A549 (cell line): ENCODE measurements at regions not wholly inside any gene's neighbourhood (a gene's known extent, or its start where the extent isn't known, plus 50 kb on each side); places are given as distances from the start of the nearest gene placed in this dataset.

Experiments
- ATAC-seq, 2 experiments: fragments of 200-7000 bp in 1 of 2; fragments of >200 bp in 1 of 2; cut with Nextera tagmentation in 1 of 2; cut with Tn5 transposase in 1 of 2; 3 replicates each; pipeline versions ENCODE4 v1.8.0 to v1.9.1; 2018 to 2020; ENCODE audit warnings: mild to moderate bottlenecking in 1 of 2, moderate library complexity in 1 of 2
- CTCF ChIA-PET: fragments of 300-600 bp; sonication (Branson Sonifier 250); formaldehyde crosslinking; extraction: SDS; loops from one replicate; lab custom pipeline; 2021; ENCODE audit warnings: antibody characterized with exemption, inconsistent platforms; lab: Yijun Ruan, JAX
- POLR2A ChIA-PET: fragments of 350-600 bp; formaldehyde crosslinking; extraction: SDS; loops from one replicate; lab custom pipeline; 2021; ENCODE audit warnings: antibody characterized with exemption, inconsistent platforms; lab: Yijun Ruan, JAX
- DNase-seq, 2 experiments: peaks; one replicate each; pipeline versions ENCODE4 v3.0.0 to v3.0.0-alpha.2; 2011 to 2016; ENCODE audit warnings: low read depth in 1 of 2, low spot score in 1 of 2
- FAIRE-seq: peaks from 2 replicates; lab custom pipeline; 2011; peaks lifted over from hg19 to GRCh38; lab: Jason Lieb, UNC
- H3K27ac ChIP-seq, 2 experiments: fragments of >200 bp; sonication (Bioruptor Twin); formaldehyde crosslinking; 3 replicates each; pipeline ENCODE4 v1.5.1; 2016 to 2017
- H3K4me1 ChIP-seq: fragments of >200 bp; sonication (Bioruptor Twin); formaldehyde crosslinking; 3 replicates; pipeline ENCODE4 v1.6.1; 2016
- H3K4me2 ChIP-seq: fragments of >200 bp; sonication (Bioruptor Twin); formaldehyde crosslinking; 3 replicates; pipeline ENCODE4 v1.6.1; 2016
- H3K4me3 ChIP-seq: fragments of >200 bp; sonication (Bioruptor Twin); formaldehyde crosslinking; 3 replicates; pipeline ENCODE4 v1.5.1; 2016
- H3K9me3 ChIP-seq: fragments of >200 bp; sonication (Bioruptor Twin); formaldehyde crosslinking; 3 replicates; pipeline ENCODE4 v1.6.1; 2016
- BHLHE40 ChIP-seq: IDR thresholded peaks from 2 replicates; pipeline ENCODE4 v1.6.1; 2012; ENCODE audit warnings: low read depth, low read length, inconsistent platforms
- CEBPB ChIP-seq, 2 experiments: fragments of >200 bp in 1 of 2; sonication (Bioruptor Twin) in 1 of 2; formaldehyde crosslinking in 1 of 2; IDR thresholded peaks; 2 replicates each; pipeline ENCODE4 v1.6.1; 2012 to 2016
- CTCF ChIP-seq: fragments of >200 bp; sonication (Bioruptor Twin); formaldehyde crosslinking; IDR thresholded peaks from 3 replicates; pipeline ENCODE4 v1.5.1; 2016
- FOSB ChIP-seq: fragments of 250-450 bp; sonication (Bioruptor Pico); IDR thresholded peaks from 2 replicates; pipeline ENCODE4 v1.5.0; 2020; ENCODE audit warnings: mild to moderate bottlenecking, moderate library complexity
- GATA3 ChIP-seq: IDR thresholded peaks from 2 replicates; pipeline ENCODE4 v1.6.1; 2012; ENCODE audit warnings: borderline replicate concordance
- HEYL ChIP-seq: fragments of 250-450 bp; sonication (Bioruptor Pico); IDR thresholded peaks from 2 replicates; pipeline ENCODE4 v1.8.0; 2021; ENCODE audit warnings: mild to moderate bottlenecking, moderate library complexity
- HOXA7 ChIP-seq: fragments of 250-450 bp; sonication (Bioruptor Pico); IDR thresholded peaks from 2 replicates; pipeline ENCODE4 v1.5.0; 2020; ENCODE audit warnings: mild to moderate bottlenecking, moderate library complexity
- HOXB13 ChIP-seq: fragments of 250-450 bp; sonication (Bioruptor Pico); IDR thresholded peaks from 2 replicates; pipeline ENCODE4 v1.5.0; 2020; ENCODE audit warnings: low read depth, mild to moderate bottlenecking, moderate library complexity
- HOXB5 ChIP-seq: fragments of 250-450 bp; sonication (Bioruptor Pico); IDR thresholded peaks from 2 replicates; pipeline ENCODE4 v1.5.0; 2020; ENCODE audit warnings: mild to moderate bottlenecking, moderate library complexity
- JUN ChIP-seq, 2 experiments: fragments of >200 bp; sonication (Bioruptor Twin); formaldehyde crosslinking; IDR thresholded peaks; 2 replicates in 1 of 2; 3 replicates in 1 of 2; pipeline ENCODE4 v1.6.1; 2016 to 2017
- MAFK ChIP-seq: fragments of 450-650 bp; IDR thresholded peaks from 2 replicates; pipeline ENCODE4 v1.6.1; 2014; ENCODE audit not compliant: partially characterized antibody
- MAZ ChIP-seq: fragments of 150-350 bp; IDR thresholded peaks from 2 replicates; pipeline ENCODE4 v1.6.1; 2014; ENCODE audit warnings: antibody characterized with exemption, low read depth, low read length, borderline replicate concordance
- NFE2L2 ChIP-seq: fragments of 150-350 bp; conservative IDR thresholded peaks from 2 replicates; pipeline ENCODE4 v1.6.1; 2014; ENCODE audit warnings: low read length
- NPAS2 ChIP-seq: fragments of 250-450 bp; sonication (Bioruptor Pico); IDR thresholded peaks from 2 replicates; pipeline ENCODE4 v1.8.0; 2022; ENCODE audit warnings: mild to moderate bottlenecking, moderate library complexity, borderline replicate concordance
- NR3C1 ChIP-seq: fragments of >200 bp; sonication (Bioruptor Twin); formaldehyde crosslinking; IDR thresholded peaks from 3 replicates; pipeline ENCODE4 v1.6.1; 2017
- PHF8 ChIP-seq: fragments of 200-600 bp; sonication (generic); IDR thresholded peaks from 2 replicates; pipeline ENCODE4 v1.6.1; 2016; ENCODE audit warnings: low read depth, mild to moderate bottlenecking, antibody characterized with exemption, moderate library complexity, borderline replicate concordance
- POLR2A ChIP-seq: IDR thresholded peaks from 2 replicates; pipeline ENCODE4 v1.6.1; 2012; ENCODE audit warnings: mild to moderate bottlenecking, low read length
- RARB ChIP-seq: fragments of 250-450 bp; sonication (Bioruptor Pico); IDR thresholded peaks from 2 replicates; pipeline ENCODE4 v1.8.0; 2021; ENCODE audit warnings: mild to moderate bottlenecking, moderate library complexity
- RCOR1 ChIP-seq: fragments of 150-350 bp; IDR thresholded peaks from 2 replicates; pipeline ENCODE4 v1.6.1; 2014; ENCODE audit warnings: antibody characterized with exemption, low read length, low read depth
- REST ChIP-seq: fragments of 200-600 bp; sonication (generic); IDR thresholded peaks from 2 replicates; pipeline ENCODE4 v1.6.1; 2016; ENCODE audit warnings: antibody characterized with exemption, mild to moderate bottlenecking, moderate library complexity
- RNF2 ChIP-seq: fragments of 200-600 bp; sonication (generic); IDR thresholded peaks from 2 replicates; pipeline ENCODE4 v1.6.1; 2016; ENCODE audit warnings: low read depth, mild to moderate bottlenecking, antibody characterized with exemption, moderate library complexity, borderline replicate concordance
- SREBF2 ChIP-seq: fragments of 450-650 bp; IDR thresholded peaks from 2 replicates; pipeline ENCODE4 v1.6.1; 2014; ENCODE audit warnings: mild to moderate bottlenecking, moderate library complexity
- TFCP2L1 ChIP-seq: fragments of 250-450 bp; sonication (Bioruptor Pico); IDR thresholded peaks from 2 replicates; pipeline ENCODE4 v1.5.0; 2021; ENCODE audit warnings: mild to moderate bottlenecking
- TP53 ChIP-seq: fragments of 250-450 bp; sonication (Bioruptor Pico); IDR thresholded peaks from 2 replicates; pipeline ENCODE4 v1.5.0; 2021; ENCODE audit warnings: mild to moderate bottlenecking, moderate library complexity
- USF2 ChIP-seq: fragments of 450-650 bp; IDR thresholded peaks from 2 replicates; pipeline ENCODE4 v1.6.1; 2014; ENCODE audit warnings: antibody characterized with exemption
- ZC3H11A ChIP-seq: fragments of 450-650 bp; IDR thresholded peaks from 2 replicates; pipeline ENCODE4 v1.6.1; 2014; ENCODE audit warnings: antibody characterized with exemption, mild to moderate bottlenecking
- ZNF302 ChIP-seq: fragments of 250-450 bp; sonication (Bioruptor Pico); IDR thresholded peaks from 2 replicates; pipeline ENCODE4 v1.9.0; 2021; ENCODE audit warnings: inconsistent platforms, mild to moderate bottlenecking, moderate library complexity
- WGBS: methylation state at CpG from one replicate; pipeline ENCODE4 v1.1.6; 2017; ENCODE audit errors: missing lambda C conversion rate; 5-methylcytosine and 5-hydroxymethylcytosine counted together
- TF ChIP-seq, protein P1 (sequence below): fragments of >200 bp; sonication (Bioruptor Twin); formaldehyde crosslinking; IDR thresholded peaks from 2 replicates; pipeline ENCODE4 v1.6.1; 2016
- TF ChIP-seq, protein P2 (sequence below): fragments of >200 bp; sonication (Bioruptor Twin); formaldehyde crosslinking; IDR thresholded peaks from 3 replicates; pipeline ENCODE4 v1.6.1; 2016
- TF ChIP-seq, protein P3 (sequence below): IDR thresholded peaks from 2 replicates; pipeline ENCODE4 v1.6.1; 2012

GRCh38 chr1:5464366-5464765, 527.9 kb downstream of the NPHP4 start:
- Histone ChIP-seq H3K4me1 (no peaks in the 10 kb centered on the region), H3K4me2 (no peak overlapping the region), H3K27ac (no peak overlapping the region), H3K9me3 (no peaks in the 10 kb centered on the region), H3K4me3 (no peak overlapping the region)
- POLR2A ChIA-PET: no interaction called here
- CTCF ChIA-PET: no interaction called here
- no peak for ATAC-seq
- TF ChIP-seq RCOR1: no peak
- no peak for FAIRE-seq
- no peak for DNase-seq
- 40% methylated on average over 10 of the region's 11 CpGs for WGBS

DNA sequence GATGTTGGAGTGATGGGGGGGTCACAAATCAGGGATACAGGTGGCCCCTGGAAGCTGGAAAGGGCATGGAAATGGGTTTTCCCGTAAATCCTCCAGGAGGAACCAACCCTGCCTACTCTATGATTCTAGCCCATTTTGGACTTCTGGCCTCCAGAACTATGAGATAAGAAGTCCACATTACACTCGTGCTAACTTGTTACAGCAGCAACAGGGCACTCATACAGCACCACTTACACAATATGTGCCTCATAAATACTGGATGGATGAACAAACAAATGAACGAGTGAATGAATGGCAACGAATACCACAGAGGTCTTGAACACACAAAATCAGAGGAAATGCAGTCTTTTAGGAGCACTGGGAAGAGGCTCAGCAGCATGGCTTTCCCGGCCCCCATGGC, 531.3 kb downstream of the NPHP4 start:
- no peak for DNase-seq
- no peak for ATAC-seq
- H3K4me3 ChIP-seq: no peak overlapping the region
- no peaks in the 10 kb centered on the region for H3K4me1 ChIP-seq
- no peak overlapping the region for H3K27ac ChIP-seq
- CTCF ChIA-PET: no interaction called here
- POLR2A ChIA-PET: no interaction called here
- no peak for TF ChIP-seq HOXB13 (CRISPR knock-in tag)
- no peak for TF ChIP-seq TFCP2L1
- TF ChIP-seq ZC3H11A: no peak
- no peak for TF ChIP-seq MAFK
- TF ChIP-seq CEBPB (IDR thresholded peaks at IDR 0.05): no peak
- no peak for TF ChIP-seq RCOR1
- TF ChIP-seq HOXA7: no peak
- no peak for TF ChIP-seq BHLHE40
- TF ChIP-seq, protein P1, sequence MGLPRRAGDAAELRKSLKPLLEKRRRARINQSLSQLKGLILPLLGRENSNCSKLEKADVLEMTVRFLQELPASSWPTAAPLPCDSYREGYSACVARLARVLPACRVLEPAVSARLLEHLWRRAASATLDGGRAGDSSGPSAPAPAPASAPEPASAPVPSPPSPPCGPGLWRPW: no peak
- no peak for TF ChIP-seq NFE2L2
- no peak for TF ChIP-seq RNF2
- TF ChIP-seq USF2: no peak
- no peak for TF ChIP-seq NPAS2 (CRISPR knock-in tag)
- no peak for TF ChIP-seq GATA3
- no peak for TF ChIP-seq TP53 (CRISPR knock-in tag)
- no peak for TF ChIP-seq SREBF2
- no peak for TF ChIP-seq JUN (IDR thresholded peaks at IDR 0.05)
- no peak for TF ChIP-seq ZNF302 (CRISPR knock-in tag)
- no peak for TF ChIP-seq POLR2A
- TF ChIP-seq PHF8: no peak
- H3K9me3 ChIP-seq: no peaks in the 10 kb centered on the region
- FAIRE-seq: no peak
- H3K4me2 ChIP-seq: no peak overlapping the region
- 9% methylated on average over 5 of the region's 5 CpGs for WGBS

- WGBS: 41% methylated on average over 9 of the region's 11 CpGs
- no peak for FAIRE-seq
- Histone ChIP-seq H3K4me2 (no peak overlapping the region), H3K4me3 (no peak overlapping the region), H3K4me1 (no peaks in the 10 kb centered on the region), H3K27ac (no peak overlapping the region), H3K9me3 (no peaks in the 10 kb centered on the region)
- POLR2A ChIA-PET: no interaction called here
- no peak for DNase-seq
- CTCF ChIA-PET: no interaction called here
- ATAC-seq: no peak
- TF ChIP-seq HEYL (no peak), HOXB5 (CRISPR knock-in tag) (no peak), RCOR1 (no peak), FOSB (CRISPR knock-in tag) (no peak), JUN (IDR thresholded peaks at IDR 0.05) (no peak), CTCF (no peak), RARB (no peak), REST (no peak), NR3C1 (no peak), MAZ (no peak)
- TF ChIP-seq, protein P2, sequence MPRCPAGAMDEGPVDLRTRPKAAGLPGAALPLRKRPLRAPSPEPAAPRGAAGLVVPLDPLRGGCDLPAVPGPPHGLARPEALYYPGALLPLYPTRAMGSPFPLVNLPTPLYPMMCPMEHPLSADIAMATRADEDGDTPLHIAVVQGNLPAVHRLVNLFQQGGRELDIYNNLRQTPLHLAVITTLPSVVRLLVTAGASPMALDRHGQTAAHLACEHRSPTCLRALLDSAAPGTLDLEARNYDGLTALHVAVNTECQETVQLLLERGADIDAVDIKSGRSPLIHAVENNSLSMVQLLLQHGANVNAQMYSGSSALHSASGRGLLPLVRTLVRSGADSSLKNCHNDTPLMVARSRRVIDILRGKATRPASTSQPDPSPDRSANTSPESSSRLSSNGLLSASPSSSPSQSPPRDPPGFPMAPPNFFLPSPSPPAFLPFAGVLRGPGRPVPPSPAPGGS: no peak
- TF ChIP-seq, protein P3, sequence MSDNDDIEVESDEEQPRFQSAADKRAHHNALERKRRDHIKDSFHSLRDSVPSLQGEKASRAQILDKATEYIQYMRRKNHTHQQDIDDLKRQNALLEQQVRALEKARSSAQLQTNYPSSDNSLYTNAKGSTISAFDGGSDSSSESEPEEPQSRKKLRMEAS: no peak
These were observed 532.2 kb downstream of the NPHP4 start for GRCh38 chr1:5459839-5460610.
